HG03108 (cell line): ENCODE measurements at regions not wholly inside any gene's neighbourhood (a gene's known extent, or its start where the extent isn't known, plus 50 kb on each side); places are given as distances from the start of the nearest gene placed in this dataset.

Source experiments
- ATAC-seq: cut with Tn5 transposase; IDR thresholded peaks from one replicate; pipeline ENCODE4 v1.9.1; 2021; ENCODE audit warnings: moderate library complexity; ENCODE audit not compliant: unreplicated experiment

GRCh38 chr10:44301781-44302355 lies 83.0 kb downstream of the CXCL12 start:
- no peak for ATAC-seq

GRCh38 chr10:44300666-44301649 lies 83.9 kb downstream of the CXCL12 start:
- peak; percentile 73 for ATAC-seq

- no peak for ATAC-seq
Observed at GRCh38 chr10:44298713-44299112, 86.2 kb downstream of the CXCL12 start.

GRCh38 chr10:44297963-44298362 lies 86.9 kb downstream of the CXCL12 start:
- ATAC-seq: no peak

GRCh38 chr10:44295644-44296241 lies 89.2 kb downstream of the CXCL12 start:
- ATAC-seq: no peak

DNA sequence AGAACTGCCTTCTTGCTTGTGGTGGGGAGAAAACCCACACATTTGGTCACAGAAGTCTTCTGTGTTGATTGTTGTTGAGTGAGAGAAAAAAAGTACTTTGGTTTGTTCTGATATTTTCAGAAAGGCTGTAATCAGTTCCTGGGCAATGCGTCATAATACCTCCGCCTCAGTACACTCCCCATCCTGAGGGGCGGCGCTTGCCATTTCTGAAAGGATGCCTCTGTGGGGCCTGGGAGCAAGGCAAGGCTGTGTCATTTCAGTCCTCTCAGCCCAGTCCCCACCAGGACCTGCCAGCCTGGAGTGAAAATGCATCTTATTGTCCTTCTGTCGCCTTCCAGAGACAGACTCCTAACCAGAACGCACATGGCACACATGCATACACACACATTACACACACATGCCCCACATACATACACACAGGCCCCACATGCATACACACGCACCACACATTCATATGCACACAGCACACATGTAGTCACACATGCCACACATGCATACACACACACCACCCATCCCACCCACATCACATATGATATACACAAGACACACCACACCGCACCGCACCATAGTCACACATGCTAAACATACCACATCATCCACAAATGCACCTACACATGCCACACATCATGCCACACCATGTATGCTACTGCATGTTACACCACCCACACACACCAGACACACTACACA lies 90.0 kb downstream of the CXCL12 start:
- ATAC-seq: no peak

- ATAC-seq: no peak
Observed at GRCh38 chr10:44293842-44294241, 91.1 kb downstream of the CXCL12 start.

GRCh38 chr10:44293306-44293778 lies 91.6 kb downstream of the CXCL12 start:
- ATAC-seq: no peak

GRCh38 chr10:44292390-44293002 lies 92.4 kb downstream of the CXCL12 start:
- no peak for ATAC-seq

DNA sequence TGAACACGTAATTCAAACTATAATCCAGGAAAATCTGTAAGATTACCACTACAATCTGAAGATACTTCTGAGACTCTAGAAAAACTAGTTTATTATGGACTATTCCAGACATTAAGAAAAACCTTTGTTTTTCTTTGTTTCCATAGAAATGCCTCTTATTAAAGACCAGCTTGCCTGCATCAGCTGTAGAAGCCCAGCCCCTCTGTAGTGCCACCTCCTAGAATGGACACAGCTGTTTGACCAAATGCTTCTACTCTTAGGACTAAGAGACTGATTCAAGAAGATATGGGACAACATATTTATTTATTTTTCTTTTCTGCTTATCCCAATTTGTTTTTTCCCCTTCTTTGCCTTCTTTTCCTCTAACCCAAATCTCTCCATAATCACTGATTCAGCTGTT lies 93.8 kb downstream of the CXCL12 start:
- ATAC-seq: no peak

GRCh38 chr10:44289125-44289524 lies 95.8 kb downstream of the CXCL12 start:
- no peak for ATAC-seq

DNA sequence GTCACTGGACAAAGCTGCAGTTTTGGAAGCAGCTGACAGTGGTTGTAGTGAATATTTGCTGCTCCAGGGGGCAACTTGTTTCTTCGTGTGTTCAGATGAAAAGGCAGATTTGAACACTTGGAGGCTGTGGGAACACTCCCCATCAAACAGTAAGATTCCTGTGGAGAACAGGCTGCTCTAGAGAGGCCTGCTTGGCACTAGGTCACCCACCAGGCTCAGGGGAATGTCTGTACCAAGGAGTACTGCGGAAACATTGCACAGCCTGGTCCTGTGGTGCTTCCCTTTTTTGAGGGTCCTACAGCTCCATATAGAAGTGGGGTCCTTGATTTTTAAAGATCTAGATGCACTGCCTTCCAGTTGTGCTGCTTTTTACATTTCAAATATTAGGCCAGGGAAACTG lies 97.5 kb downstream of the CXCL12 start:
- ATAC-seq: no peak

GRCh38 chr10:44284198-44285084 lies 100.5 kb downstream of the CXCL12 start:
- ATAC-seq: no peak

DNA sequence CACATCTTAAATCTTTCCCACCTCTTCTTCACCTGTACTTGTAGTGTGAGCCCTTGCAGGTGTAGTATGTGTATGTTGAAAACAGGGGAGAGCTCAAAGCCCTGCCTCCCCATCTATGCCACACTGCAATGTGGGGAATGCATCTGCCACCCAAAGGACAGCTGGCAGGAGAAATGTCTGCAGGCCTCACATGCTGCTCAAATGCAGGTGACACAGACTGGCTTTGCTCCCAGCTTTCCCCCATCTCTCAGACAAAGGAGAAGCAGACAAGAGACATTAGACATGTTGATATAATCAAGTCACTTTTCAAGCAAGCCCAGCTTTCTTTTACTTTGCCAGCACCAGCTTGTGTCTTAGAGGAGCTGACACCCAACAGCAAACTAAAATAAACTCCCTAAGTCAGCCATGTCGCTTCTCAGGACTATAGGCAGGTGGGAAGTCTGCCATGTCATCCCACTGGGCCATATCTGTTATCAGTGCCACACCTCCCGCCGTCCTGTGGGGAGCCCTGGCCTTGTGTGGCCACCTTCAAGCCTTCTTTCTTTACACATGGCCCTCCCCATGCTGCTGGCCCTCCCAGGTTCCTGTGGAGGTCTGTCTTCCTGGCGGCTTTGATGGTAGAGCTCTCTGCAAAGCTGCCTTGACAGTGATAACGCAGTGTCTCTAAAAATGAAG lies 102.1 kb downstream of the CXCL12 start:
- no peak for ATAC-seq

DNA sequence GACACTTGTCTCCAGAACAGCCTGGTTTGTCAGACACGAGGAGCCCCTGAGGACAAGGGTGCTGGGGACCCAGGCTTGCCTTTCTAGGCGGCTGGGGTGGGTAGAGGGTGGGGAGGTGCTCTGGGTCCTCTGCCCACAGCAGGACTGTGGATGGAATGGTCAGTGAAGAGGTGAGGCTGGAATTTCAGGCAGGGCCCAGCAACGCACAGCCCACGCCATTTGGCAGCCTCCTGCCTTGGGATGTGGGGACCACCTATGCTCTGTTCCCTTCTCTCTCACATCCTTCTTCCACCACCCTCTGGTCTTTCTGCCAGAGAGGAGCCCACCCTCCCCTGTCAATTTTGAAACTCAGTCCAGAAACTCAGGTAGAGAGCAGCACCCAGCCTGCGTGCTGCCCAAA lies 103.2 kb downstream of the CXCL12 start:
- ATAC-seq: no peak

DNA sequence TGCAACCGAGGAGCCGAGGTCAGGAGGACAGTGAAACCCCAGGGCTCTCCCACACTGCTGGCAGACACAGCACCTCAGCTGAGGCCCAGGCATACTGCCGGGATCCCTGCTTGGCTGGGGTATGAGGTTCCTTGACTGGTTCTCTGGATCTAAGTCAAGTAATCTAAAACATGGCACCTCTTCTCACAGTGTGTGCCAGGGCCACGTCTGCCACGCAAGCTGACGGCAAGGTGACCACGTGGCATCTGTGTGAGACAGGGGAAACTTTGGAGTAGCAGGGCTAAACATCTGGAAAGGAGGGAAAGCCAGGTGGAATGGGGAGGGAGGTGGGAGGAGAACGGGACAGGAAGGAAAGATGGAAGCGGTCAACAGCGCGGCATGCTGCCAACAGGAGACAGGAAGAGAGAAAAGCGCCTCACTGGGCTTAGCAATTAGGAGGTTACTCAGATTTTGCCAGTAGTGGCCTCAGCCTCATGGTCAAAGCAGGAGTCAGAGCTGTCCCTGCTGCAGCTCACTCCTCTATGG lies 103.7 kb downstream of the CXCL12 start:
- ATAC-seq: no peak

DNA sequence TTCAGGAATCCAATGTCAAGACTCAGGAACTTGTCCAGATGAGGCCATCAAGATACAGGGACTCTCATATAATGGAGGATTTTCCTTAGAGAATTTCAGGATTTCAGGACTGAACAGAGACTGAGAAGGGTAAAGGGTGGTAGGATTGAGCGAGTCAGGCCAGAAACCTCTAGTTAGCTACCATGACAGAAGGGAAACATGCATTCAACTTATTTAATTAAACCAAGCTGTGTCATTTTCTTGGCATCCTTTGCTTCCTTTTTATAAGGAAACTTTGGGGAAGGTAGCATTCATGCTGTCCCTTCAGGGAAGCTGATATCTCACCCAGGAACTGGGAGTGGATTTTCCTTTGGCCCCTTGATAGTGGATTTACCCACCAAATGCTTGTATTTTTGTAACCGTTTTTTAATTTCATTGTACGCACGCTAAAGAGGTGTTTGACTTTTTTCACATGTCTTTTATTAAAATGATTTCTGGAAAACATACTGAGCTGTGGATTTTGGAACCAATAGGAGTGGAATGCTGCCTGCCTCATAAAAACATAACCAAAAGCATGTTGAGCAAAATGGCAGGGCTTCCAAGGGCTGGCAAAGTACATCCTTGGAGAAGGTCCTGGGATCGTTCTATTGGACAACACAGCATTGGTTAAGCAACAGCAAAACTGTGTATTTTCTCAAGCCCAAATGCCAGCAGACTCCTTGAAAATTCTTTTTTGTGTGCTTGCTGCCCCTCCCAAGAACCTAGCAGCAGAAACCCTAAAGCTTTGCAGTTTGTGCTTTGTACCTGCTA lies 104.5 kb downstream of the CXCL12 start:
- no peak for ATAC-seq

- ATAC-seq: no peak
Observed at GRCh38 chr10:44279426-44280126, 105.3 kb downstream of the CXCL12 start.
